HEK293T (cell line): ENCODE measurements at regions not wholly inside any gene's neighbourhood (a gene's known extent, or its start where the extent isn't known, plus 50 kb on each side); places are given as distances from the start of the nearest gene placed in this dataset.

ENCODE experiments used
- CTBP1 ChIP-seq: fragments of 450-650 bp; IDR thresholded peaks from 2 replicates; pipeline ENCODE4 v1.6.1; 2016; ENCODE audit warnings: borderline replicate concordance
- LEF1 ChIP-seq: fragments of 450-650 bp; IDR thresholded peaks from 2 replicates; pipeline ENCODE4 v1.6.1; 2017; ENCODE audit warnings: mild to moderate bottlenecking, borderline replicate concordance
- PKNOX1 ChIP-seq: fragments of 450-650 bp; IDR thresholded peaks from 2 replicates; pipeline ENCODE4 v1.6.1; 2016
- SP1 ChIP-seq: fragments of 450-650 bp; IDR thresholded peaks from 2 replicates; pipeline ENCODE4 v1.6.1; 2017
- SUZ12 ChIP-seq: fragments of 450-650 bp; IDR thresholded peaks from 2 replicates; pipeline ENCODE4 v1.6.1; 2016; ENCODE audit warnings: mild to moderate bottlenecking
- TARDBP ChIP-seq: fragments of 450-650 bp; IDR thresholded peaks from 2 replicates; pipeline ENCODE4 v1.6.1; 2016
- ZNF384 ChIP-seq: fragments of 450-650 bp; IDR thresholded peaks from 2 replicates; pipeline ENCODE4 v1.6.1; 2016

DNA sequence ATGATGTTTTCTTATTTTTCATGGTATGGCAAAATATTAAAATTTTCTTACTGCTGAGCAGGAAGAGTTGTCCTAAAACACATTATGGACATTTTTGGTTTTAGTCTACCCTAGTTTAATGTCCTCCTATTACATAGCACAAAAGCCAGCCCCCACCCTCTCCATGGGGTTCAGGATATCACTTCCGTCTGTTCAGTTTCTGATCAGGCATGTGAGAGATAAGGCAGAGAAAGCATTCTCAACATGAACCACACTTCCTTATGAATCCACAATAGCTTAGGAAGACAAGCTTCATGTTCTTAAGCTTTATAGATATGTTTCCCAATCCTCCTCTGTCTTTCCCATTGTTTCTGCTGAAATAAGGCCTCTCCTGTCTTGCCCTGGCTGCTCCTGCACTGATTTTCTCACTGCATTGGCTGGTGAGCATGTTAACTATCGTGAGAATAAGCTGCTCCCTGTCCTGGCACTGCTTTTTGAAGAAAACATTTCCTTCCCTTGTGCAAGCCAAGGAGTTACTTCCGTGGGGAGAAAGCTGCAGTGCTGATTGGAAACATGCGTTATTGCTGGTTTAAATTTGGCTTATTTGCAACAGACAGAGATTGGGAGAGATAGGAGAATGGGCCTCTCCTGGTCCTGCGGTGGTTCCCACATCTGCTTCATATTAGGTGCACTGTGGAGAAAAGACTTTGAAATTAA, 260.3 kb upstream of the RPS23 start:
- TF ChIP-seq TARDBP (no peak), PKNOX1 (no peak), SUZ12 (no peak), ZNF384 (no peak), CTBP1 (no peak), SP1 (no peak), LEF1 (no peak)
